ENCODE measurements at regions not wholly inside any gene's neighbourhood (a gene's known extent, or its start where the extent isn't known, plus 50 kb on each side); places are given as distances from the start of the nearest gene placed in this dataset.
A peak's percentile ranks its signal among the peaks of the same experiment; 100 is the strongest.
"Not testable (repeated sequence)": the region's sequence is repeated elsewhere in the genome, so short reads cannot be mapped to it uniquely, and the experiment has no call there.

- not testable (repeated sequence) for DNase-seq
Observed at GRCh38 chr7:24396387-24396786, 112.4 kb downstream of the NPY start.

GRCh38 chr7:24401628-24402593 lies 117.9 kb downstream of the NPY start:
- peak; percentile 13 for DNase-seq

- DNase-seq: no peak
Observed at GRCh38 chr7:24402655-24403054, 118.7 kb downstream of the NPY start.

GRCh38 chr7:24403557-24403956 lies 119.6 kb downstream of the NPY start:
- DNase-seq: no peak

- DNase-seq: no peak
Observed at GRCh38 chr7:24404315-24404714, 120.3 kb downstream of the NPY start.

GRCh38 chr7:24405002-24405401 lies 121.0 kb downstream of the NPY start:
- no peak for DNase-seq

- DNase-seq: peak; percentile 24
Observed at GRCh38 chr7:24406053-24406788, 122.2 kb downstream of the NPY start.

- DNase-seq: peak; percentile 67
Observed at GRCh38 chr7:24406789-24407299, 122.9 kb downstream of the NPY start.

GRCh38 chr7:24407965-24408364 lies 124.0 kb downstream of the NPY start:
- no peak for DNase-seq

- no peak for DNase-seq
Observed at GRCh38 chr7:24408798-24409430, 124.9 kb downstream of the NPY start.

GRCh38 chr7:24409431-24410024 lies 125.5 kb downstream of the NPY start:
- no peak for DNase-seq

- DNase-seq: no peak
Observed at GRCh38 chr7:24411226-24411625, 127.2 kb downstream of the NPY start.

- DNase-seq: no peak
Observed at GRCh38 chr7:24417526-24418120, 133.6 kb downstream of the NPY start.

- DNase-seq: peak; percentile 59
Observed at GRCh38 chr7:24419077-24419476, 135.1 kb downstream of the NPY start.

- no peak for DNase-seq
Observed at GRCh38 chr7:24419511-24419910, 135.5 kb downstream of the NPY start.

- DNase-seq: peak; percentile 80
Observed at GRCh38 chr7:24422441-24423010, 138.5 kb downstream of the NPY start.

- DNase-seq: no peak
Observed at GRCh38 chr7:24425664-24426063, 141.7 kb downstream of the NPY start.

GRCh38 chr7:24427048-24427447 lies 143.1 kb downstream of the NPY start:
- DNase-seq: no peak

GRCh38 chr7:24428676-24429075 lies 144.6 kb upstream of the PALS2 start:
- DNase-seq: no peak

- DNase-seq: no peak
Observed at GRCh38 chr7:24432677-24433076, 140.6 kb upstream of the PALS2 start.

GRCh38 chr7:24434972-24435371 lies 138.3 kb upstream of the PALS2 start:
- no peak for DNase-seq

All from NCI-H82 (cell line).